ENCODE measurements at regions not wholly inside any gene's neighbourhood (a gene's known extent, or its start where the extent isn't known, plus 50 kb on each side); places are given as distances from the start of the nearest gene placed in this dataset.

DNA sequence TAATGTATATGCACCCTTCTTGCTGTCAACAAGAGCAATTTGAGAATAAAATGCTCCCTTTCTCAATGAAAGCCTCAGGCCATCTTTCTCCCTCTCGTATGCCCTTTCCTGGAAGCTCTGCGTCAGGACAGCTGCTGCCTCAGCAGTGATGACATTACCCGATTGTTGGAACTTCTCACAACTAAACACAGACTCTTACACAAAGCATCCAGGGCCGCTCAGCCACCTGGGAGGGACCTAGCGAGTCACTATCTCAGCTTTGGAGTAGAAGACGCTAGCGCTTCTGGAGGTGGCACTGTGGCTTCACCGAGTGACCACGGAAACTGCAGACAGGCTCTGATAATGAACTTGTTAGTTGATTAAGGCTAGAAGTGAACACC is 153.2 kb upstream of the SOX1 start:
- intact Hi-C loops (cut with micrococcal nuclease), result no loop called here
- ChIA-PET CTCF (no interaction called here), POLR2A (no interaction called here)
- H3K4me2 ChIP-seq (replicated peaks; ENCODE audit: low read depth, low read length, poor library complexity, severe bottlenecking), result no peak overlapping the region
- H3K36me3 ChIP-seq (replicated peaks in 1 of 2; ENCODE audit: control extremely low read depth in 1 of 2, control insufficient read depth in 1 of 2, extremely low read depth in 1 of 2, insufficient read depth in 2 of 2, low read length in 1 of 2), result no peaks in the 10 kb centered on the region
- no peak overlapping the region for H3K27ac ChIP-seq (ENCODE audit: low read length in 2 of 2)
- H3K27me3 Mint-ChIP-seq, result no peaks in the 10 kb centered on the region
- peaks cover 0 to 29% (median 0%) of the 10 kb centered on the region in 3 donors for H3K9me3 ChIP-seq (ENCODE audit: control extremely low read depth in 1 of 3, control insufficient read depth in 2 of 3, insufficient read depth in 1 of 3, low read length in 2 of 3)
- WGBS (ENCODE audit: insufficient coverage), result 82% methylated on average over 8 of the region's 9 CpGs
- DNase-seq, result no peak
- ATAC-seq (ENCODE audit: low read depth), result no peak
- TF ChIP-seq, protein P1, sequence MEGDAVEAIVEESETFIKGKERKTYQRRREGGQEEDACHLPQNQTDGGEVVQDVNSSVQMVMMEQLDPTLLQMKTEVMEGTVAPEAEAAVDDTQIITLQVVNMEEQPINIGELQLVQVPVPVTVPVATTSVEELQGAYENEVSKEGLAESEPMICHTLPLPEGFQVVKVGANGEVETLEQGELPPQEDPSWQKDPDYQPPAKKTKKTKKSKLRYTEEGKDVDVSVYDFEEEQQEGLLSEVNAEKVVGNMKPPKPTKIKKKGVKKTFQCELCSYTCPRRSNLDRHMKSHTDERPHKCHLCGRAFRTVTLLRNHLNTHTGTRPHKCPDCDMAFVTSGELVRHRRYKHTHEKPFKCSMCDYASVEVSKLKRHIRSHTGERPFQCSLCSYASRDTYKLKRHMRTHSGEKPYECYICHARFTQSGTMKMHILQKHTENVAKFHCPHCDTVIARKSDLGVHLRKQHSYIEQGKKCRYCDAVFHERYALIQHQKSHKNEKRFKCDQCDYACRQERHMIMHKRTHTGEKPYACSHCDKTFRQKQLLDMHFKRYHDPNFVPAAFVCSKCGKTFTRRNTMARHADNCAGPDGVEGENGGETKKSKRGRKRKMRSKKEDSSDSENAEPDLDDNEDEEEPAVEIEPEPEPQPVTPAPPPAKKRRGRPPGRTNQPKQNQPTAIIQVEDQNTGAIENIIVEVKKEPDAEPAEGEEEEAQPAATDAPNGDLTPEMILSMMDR (IDR thresholded peaks at IDR 0.05), result no peak
- TF ChIP-seq EZH2 (IDR thresholded peaks at IDR 0.05; ENCODE audit: borderline replicate concordance, insufficient read depth, low read depth, low read length, poor library complexity, severe bottlenecking), result no peak
- no peak overlapping the region for H3K4me3 ChIP-seq (ENCODE audit: control extremely low read depth in 1 of 5, extremely low read depth in 1 of 5, insufficient read depth in 1 of 5, low read depth in 2 of 5, low read length in 4 of 5)
- no peaks in the 10 kb centered on the region for H3K4me1 ChIP-seq (ENCODE audit: control insufficient read depth in 2 of 2, insufficient read depth in 2 of 2, low read length in 2 of 2)
- no peaks in the 10 kb centered on the region for H3K79me2 ChIP-seq (ENCODE audit: control insufficient read depth, insufficient read depth, low read length)
- no peak overlapping the region for H2AFZ ChIP-seq (ENCODE audit: insufficient read depth, low read depth, low read length, poor library complexity, severe bottlenecking)
- H3K4me3 Mint-ChIP-seq, result no peak overlapping the region
- H3K4me1 Mint-ChIP-seq, result no peaks in the 10 kb centered on the region
- no peaks in the 10 kb centered on the region for H4K20me1 ChIP-seq (ENCODE audit: control insufficient read depth, insufficient read depth, low read length, poor library complexity, severe bottlenecking)
- no peaks in the 10 kb centered on the region for H3K27me3 ChIP-seq (replicated peaks in 1 of 4; ENCODE audit: control extremely low read depth in 1 of 4, control insufficient read depth in 3 of 4, insufficient read depth in 4 of 4, low read length in 3 of 4)
- H3K9ac ChIP-seq (ENCODE audit: low read length), result no peak overlapping the region
- no peak overlapping the region for H3K27ac Mint-ChIP-seq
- H3K9me3 Mint-ChIP-seq (ENCODE audit: insufficient read depth), result no peaks in the 10 kb centered on the region

DNA sequence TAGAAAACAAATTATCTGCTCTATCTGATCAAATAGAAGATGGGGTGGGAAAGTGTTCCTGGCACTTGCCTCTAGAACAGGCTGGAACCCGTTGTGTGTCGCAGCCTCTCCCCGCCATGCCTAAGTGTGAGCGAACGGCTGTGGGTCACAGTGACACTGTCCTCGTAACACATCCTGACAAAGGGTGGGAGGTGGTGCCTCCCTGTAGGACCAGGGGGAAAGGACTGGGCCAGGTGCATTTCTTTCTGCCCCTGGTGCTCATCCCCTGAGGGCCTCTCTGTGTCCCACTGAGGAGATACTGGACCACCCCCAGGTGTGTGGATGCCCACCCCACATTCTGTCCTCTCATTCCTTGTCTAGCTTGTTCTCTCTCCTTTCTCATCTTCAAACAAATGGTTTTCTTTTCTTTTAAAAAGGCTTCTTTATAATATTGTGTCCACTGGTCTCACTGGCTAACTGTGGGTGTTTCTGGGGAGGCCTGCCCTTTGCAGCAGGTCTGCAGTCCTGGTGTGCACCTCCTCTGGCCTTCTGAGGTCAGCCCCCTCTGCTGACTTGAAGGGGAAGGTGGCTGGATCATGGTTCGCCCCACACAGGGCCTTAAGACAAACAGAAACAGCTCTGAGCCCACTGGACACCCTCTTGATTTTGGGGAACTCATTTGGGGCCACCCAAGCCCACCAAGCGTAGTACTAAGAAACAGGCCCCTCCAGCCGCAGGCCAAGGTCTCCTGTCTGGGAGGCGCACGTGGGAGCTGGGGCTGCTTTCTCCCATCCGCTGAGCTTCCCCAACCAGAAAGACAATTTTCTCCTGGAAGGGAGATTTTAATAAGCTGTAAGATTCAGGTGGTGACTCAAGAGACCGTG is 152.5 kb upstream of the SOX1 start:
- intact Hi-C loops (cut with micrococcal nuclease), result no loop called here
- Histone ChIP-seq H4K20me1 (ENCODE audit: control insufficient read depth, insufficient read depth, low read length, poor library complexity, severe bottlenecking) (no peaks in the 10 kb centered on the region), H3K4me2 (replicated peaks; ENCODE audit: low read depth, low read length, poor library complexity, severe bottlenecking) (no peak overlapping the region), H3K9me3 (ENCODE audit: control extremely low read depth in 1 of 3, control insufficient read depth in 2 of 3, insufficient read depth in 1 of 3, low read length in 2 of 3) (peaks cover 0 to 27% (median 0%) of the 10 kb centered on the region in 3 donors), H3K27me3 (replicated peaks in 1 of 4; ENCODE audit: control extremely low read depth in 1 of 4, control insufficient read depth in 3 of 4, insufficient read depth in 4 of 4, low read length in 3 of 4) (no peaks in the 10 kb centered on the region), H3K79me2 (ENCODE audit: control insufficient read depth, insufficient read depth, low read length) (no peaks in the 10 kb centered on the region), H3K4me3 (ENCODE audit: control extremely low read depth in 1 of 5, extremely low read depth in 1 of 5, insufficient read depth in 1 of 5, low read depth in 2 of 5, low read length in 4 of 5) (no peak overlapping the region), H3K36me3 (replicated peaks in 1 of 2; ENCODE audit: control extremely low read depth in 1 of 2, control insufficient read depth in 1 of 2, extremely low read depth in 1 of 2, insufficient read depth in 2 of 2, low read length in 1 of 2) (no peaks in the 10 kb centered on the region), H3K27ac (ENCODE audit: low read length in 2 of 2) (no peak overlapping the region), H3K4me1 (ENCODE audit: control insufficient read depth in 2 of 2, insufficient read depth in 2 of 2, low read length in 2 of 2) (no peaks in the 10 kb centered on the region), H2AFZ (ENCODE audit: insufficient read depth, low read depth, low read length, poor library complexity, severe bottlenecking) (no peak overlapping the region), H3K9ac (ENCODE audit: low read length) (no peak overlapping the region)
- TF ChIP-seq, protein P1 (IDR thresholded peaks at IDR 0.05), result no peak
- no peak for TF ChIP-seq EZH2 (IDR thresholded peaks at IDR 0.05; ENCODE audit: borderline replicate concordance, insufficient read depth, low read depth, low read length, poor library complexity, severe bottlenecking)
- Mint-ChIP-seq H3K27ac (no peak overlapping the region), H3K9me3 (ENCODE audit: insufficient read depth) (no peaks in the 10 kb centered on the region), H3K27me3 (no peaks in the 10 kb centered on the region), H3K4me1 (no peaks in the 10 kb centered on the region), H3K4me3 (no peak overlapping the region)
- WGBS (ENCODE audit: insufficient coverage), result 84% methylated on average over 9 of the region's 13 CpGs
- ATAC-seq (ENCODE audit: low read depth) (no peak), DNase-seq (no peak)
- CTCF ChIA-PET, result no interaction called here
- POLR2A ChIA-PET, result no interaction called here

Data from B cell (primary cell).